Uterus (tissue), 3 donors: ENCODE measurements at regions not wholly inside any gene's neighbourhood (a gene's known extent, or its start where the extent isn't known, plus 50 kb on each side); places are given as distances from the start of the nearest gene placed in this dataset.

ENCODE experiments used
- DNase-seq, 2 donors: peaks; one replicate each; pipeline ENCODE4 v3.0.0-alpha.2; 2019 to 2020
- H3K27ac ChIP-seq, 2 donors: fragments of 200-600 bp; sonication (generic); 1 replicate in 1 of 2; 2 replicates in 1 of 2; pipeline ENCODE4 v1.5.1; 2016 to 2018
- H3K27me3 ChIP-seq, 2 donors: fragments of 200-600 bp; sonication (generic); one replicate each; pipeline ENCODE4 v1.5.1; 2018 to 2019; ENCODE audit warnings: control low read depth in 1 of 2
- H3K36me3 ChIP-seq, 2 donors: fragments of 200-600 bp; sonication (generic); one replicate each; pipeline ENCODE4 v1.5.1; 2019; ENCODE audit warnings: control low read depth in 1 of 2
- H3K4me1 ChIP-seq, 2 donors: fragments of 200-600 bp; sonication (generic); one replicate each; pipeline ENCODE4 v1.5.1; 2018 to 2019; ENCODE audit warnings: control low read depth in 1 of 2
- H3K4me3 ChIP-seq, 2 donors: fragments of 200-600 bp; sonication (generic); 1 replicate in 1 of 2; 2 replicates in 1 of 2; pipeline ENCODE4 v1.5.1; 2018 to 2019; ENCODE audit warnings: mild to moderate bottlenecking in 1 of 2
- H3K9me3 ChIP-seq, 2 donors: fragments of 200-600 bp; sonication (generic); one replicate each; pipeline ENCODE4 v1.5.1; 2019; ENCODE audit warnings: control low read depth in 1 of 2
- POLR2A ChIP-seq, 2 donors: fragments of 450-650 bp; IDR thresholded peaks; one replicate each; pipeline ENCODE4 v1.6.1; 2016; ENCODE audit warnings: antibody characterized with exemption in 2 of 2, mild to moderate bottlenecking in 1 of 2, moderate library complexity in 1 of 2
- intact Hi-C: fragments of 100-400 bp; cut with DNase I; formaldehyde crosslinking; loops from one replicate; pipeline ENCODE4 v1.15.1; 2023; ENCODE audit warnings: low total_unique reads
- TF ChIP-seq, protein P1 (sequence below), 4 experiments: fragments of 200-600 bp in 2 of 4; fragments of 450-650 bp in 2 of 4; sonication (generic) in 2 of 4; IDR thresholded peaks; one replicate each; pipeline ENCODE4 v1.5.1; 2016 to 2019; ENCODE audit warnings: antibody characterized with exemption in 4 of 4, mild to moderate bottlenecking in 2 of 4, moderate library complexity in 1 of 4
- donor health status: DM: yes; HTN: yes; CAD: no.

DNA sequence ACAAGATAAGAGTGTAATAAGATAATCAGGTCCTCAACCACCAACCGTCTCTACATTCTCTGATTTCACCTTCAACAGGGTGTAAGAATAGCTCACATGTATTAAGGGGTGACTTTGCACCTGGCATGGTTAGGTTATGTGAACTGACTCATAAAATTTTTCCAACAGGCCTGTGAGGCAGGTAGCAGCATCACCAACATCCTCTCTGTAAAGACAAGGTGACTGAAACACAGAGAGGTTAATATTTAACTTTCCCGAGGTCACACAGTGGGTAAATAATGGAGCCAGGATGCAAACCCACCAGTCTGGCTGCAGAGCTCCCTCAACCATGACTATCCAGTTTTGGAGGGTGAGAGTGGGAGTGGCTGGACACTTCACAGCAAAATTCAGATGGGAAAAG lies 317.2 kb downstream of the C16orf95 start:
- intact Hi-C loops: no loop called here
- Histone ChIP-seq H3K4me3 (no peak overlapping the region), H3K27me3 (peaks cover 0 to 4% of the 10 kb centered on the region in 2 donors), H3K4me1 (no peaks in the 10 kb centered on the region), H3K36me3 (no peaks in the 10 kb centered on the region), H3K9me3 (no peaks in the 10 kb centered on the region), H3K27ac (no peak overlapping the region)
- TF ChIP-seq, protein P1, sequence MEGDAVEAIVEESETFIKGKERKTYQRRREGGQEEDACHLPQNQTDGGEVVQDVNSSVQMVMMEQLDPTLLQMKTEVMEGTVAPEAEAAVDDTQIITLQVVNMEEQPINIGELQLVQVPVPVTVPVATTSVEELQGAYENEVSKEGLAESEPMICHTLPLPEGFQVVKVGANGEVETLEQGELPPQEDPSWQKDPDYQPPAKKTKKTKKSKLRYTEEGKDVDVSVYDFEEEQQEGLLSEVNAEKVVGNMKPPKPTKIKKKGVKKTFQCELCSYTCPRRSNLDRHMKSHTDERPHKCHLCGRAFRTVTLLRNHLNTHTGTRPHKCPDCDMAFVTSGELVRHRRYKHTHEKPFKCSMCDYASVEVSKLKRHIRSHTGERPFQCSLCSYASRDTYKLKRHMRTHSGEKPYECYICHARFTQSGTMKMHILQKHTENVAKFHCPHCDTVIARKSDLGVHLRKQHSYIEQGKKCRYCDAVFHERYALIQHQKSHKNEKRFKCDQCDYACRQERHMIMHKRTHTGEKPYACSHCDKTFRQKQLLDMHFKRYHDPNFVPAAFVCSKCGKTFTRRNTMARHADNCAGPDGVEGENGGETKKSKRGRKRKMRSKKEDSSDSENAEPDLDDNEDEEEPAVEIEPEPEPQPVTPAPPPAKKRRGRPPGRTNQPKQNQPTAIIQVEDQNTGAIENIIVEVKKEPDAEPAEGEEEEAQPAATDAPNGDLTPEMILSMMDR (IDR thresholded peaks at IDR 0.05): no peak
- no peak for TF ChIP-seq POLR2A (IDR thresholded peaks at IDR 0.05)
- no peak for DNase-seq

DNA sequence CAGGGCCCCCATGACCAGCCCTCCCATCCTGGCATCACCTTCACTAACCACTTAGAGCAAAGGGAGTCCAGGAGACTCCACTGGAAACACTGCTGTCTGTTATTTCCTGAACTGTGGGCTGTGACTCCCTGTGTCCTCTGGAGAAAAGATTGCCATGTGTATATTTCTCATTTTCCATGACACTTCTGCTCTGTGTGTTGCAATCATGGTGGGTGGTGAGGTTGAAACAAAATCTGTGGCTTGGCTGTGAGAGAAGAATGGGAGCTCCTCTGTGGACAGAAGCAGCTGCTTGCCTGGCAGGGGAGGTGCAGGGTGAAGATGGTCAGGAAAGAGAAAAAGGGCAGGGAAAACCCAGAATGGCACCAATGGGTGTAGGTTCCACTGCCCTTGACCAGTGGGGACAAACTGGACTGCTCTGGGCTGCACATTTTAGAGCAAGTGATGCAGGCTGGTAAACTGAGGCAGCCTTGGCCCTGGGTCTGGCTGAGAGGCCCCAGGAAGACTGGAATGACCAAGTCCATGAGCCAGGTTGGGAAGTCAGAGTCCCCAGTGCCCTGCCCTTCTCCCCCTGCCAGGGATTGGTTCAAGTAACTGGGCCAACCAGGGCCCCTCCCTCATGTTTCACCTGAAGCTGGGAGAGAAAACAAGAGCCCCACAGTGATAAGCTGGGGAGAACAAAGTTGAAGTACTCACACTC lies 314.3 kb downstream of the C16orf95 start:
- Histone ChIP-seq H3K27me3 (peaks cover 0 to 4% of the 10 kb centered on the region in 2 donors), H3K9me3 (no peaks in the 10 kb centered on the region), H3K4me3 (no peak overlapping the region), H3K36me3 (no peaks in the 10 kb centered on the region), H3K4me1 (no peaks in the 10 kb centered on the region), H3K27ac (no peak overlapping the region)
- intact Hi-C loops: no loop called here
- no peak for TF ChIP-seq POLR2A (IDR thresholded peaks at IDR 0.05)
- TF ChIP-seq, protein P1 (IDR thresholded peaks at IDR 0.05): no peak
- DNase-seq: no peak

DNA sequence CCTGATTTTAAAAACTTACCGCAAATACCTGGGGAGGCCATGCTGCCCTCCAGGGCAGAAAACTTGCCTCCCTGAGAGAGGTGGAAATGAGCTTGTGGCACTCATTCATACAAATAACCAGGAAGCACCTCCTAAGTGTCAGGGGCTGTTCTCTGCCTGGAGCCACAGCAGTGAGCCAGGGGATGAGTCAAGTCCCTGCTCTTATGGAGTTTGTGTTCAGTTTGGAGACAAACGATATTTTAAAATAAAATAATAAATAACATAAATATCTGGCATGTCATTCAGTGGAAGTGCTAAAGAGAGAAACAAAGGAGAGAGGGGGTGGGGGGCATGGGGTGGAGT lies 313.8 kb downstream of the C16orf95 start:
- Histone ChIP-seq H3K27me3 (peaks cover 0 to 4% of the 10 kb centered on the region in 2 donors), H3K36me3 (no peaks in the 10 kb centered on the region), H3K9me3 (no peaks in the 10 kb centered on the region), H3K4me1 (no peaks in the 10 kb centered on the region), H3K27ac (no peak overlapping the region), H3K4me3 (no peak overlapping the region)
- intact Hi-C loops: no loop called here
- DNase-seq: no peak
- TF ChIP-seq POLR2A (IDR thresholded peaks at IDR 0.05): no peak
- TF ChIP-seq, protein P1 (IDR thresholded peaks at IDR 0.05): no peak

DNA sequence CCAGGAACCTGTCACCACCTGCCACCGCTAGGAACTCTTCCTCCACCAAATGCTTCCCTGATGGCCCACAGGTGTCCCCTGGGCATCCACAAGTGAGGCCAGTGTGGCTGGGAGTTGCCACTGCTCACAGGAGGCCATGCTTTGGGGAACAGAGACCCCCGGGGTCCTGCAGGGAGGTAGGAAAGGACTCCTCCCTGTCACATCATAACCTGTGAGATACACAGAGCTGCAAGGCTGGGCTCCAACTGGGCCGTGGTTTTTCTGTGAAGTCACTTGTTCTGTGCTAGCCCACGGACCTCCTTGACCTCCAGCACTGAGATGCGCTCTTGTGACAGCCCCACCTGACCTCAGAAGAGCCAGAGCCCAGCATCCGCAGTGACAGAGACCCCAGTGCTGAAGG lies 311.2 kb downstream of the C16orf95 start:
- Histone ChIP-seq H3K36me3 (no peaks in the 10 kb centered on the region), H3K27ac (no peak overlapping the region), H3K4me1 (no peaks in the 10 kb centered on the region), H3K4me3 (no peak overlapping the region), H3K27me3 (no peaks in the 10 kb centered on the region), H3K9me3 (no peaks in the 10 kb centered on the region)
- DNase-seq: no peak
- intact Hi-C loops: no loop called here
- no peak for TF ChIP-seq POLR2A (IDR thresholded peaks at IDR 0.05)
- TF ChIP-seq, protein P1 (IDR thresholded peaks at IDR 0.05): no peak

DNA sequence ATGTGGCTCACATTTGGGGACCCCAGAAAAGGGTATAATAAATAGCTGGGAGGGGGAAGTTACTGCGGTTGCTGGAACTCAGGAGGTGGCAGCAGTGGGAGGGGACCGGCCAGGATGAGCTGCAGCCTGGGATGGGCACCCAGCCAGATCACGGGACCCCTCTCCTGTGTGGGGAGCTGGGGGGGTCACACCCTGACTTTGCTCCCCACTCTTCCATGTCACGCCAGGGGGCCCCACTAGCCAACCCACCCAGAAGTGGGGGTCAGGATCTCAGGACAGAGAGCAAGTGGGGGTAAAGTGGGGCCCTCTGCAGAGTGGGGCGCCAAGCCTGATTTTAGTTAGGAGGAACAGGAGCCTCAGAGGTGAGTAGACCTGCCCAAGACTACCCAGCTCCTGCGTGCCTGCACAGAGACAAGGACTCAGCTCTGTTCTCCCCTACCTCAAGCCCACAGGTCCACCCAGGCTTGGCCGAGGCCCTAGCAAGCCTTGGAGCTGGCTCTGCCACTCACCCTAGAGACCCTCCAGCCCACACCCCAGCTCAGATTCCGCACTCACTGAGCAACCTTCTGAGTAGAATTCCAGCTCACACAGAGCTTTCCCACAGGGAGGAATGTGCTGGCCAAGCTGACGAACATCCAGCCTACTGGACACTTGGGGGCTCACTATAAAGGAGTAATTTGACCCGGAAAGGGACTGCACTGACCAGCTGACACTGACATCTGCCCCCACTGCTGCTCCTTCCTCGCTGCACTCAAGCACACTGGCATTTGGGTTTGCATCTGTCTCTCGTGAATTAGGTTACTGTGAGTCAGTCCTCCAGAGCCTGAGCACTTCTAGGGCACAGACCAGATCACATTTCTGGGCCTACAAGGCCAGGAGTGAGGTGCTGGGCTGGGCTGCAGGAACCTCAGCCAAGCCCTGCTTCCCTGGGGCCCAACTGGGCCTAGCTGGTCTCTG lies 310.1 kb downstream of the C16orf95 start:
- intact Hi-C loops: no loop called here
- H3K9me3 ChIP-seq: no peaks in the 10 kb centered on the region
- no peaks in the 10 kb centered on the region for H3K27me3 ChIP-seq
- no peak overlapping the region for H3K27ac ChIP-seq
- H3K4me1 ChIP-seq: no peaks in the 10 kb centered on the region
- DNase-seq: no peak
- TF ChIP-seq POLR2A (IDR thresholded peaks at IDR 0.05): no peak
- TF ChIP-seq, protein P1 (IDR thresholded peaks at IDR 0.05): no peak
- H3K36me3 ChIP-seq: no peaks in the 10 kb centered on the region
- H3K4me3 ChIP-seq: no peak overlapping the region
